Testis (tissue), 2 donors: ENCODE measurements at regions not wholly inside any gene's neighbourhood (a gene's known extent, or its start where the extent isn't known, plus 50 kb on each side); places are given as distances from the start of the nearest gene placed in this dataset.

ENCODE experiments used
- POLR2A ChIP-seq: fragments of 450-650 bp; IDR thresholded peaks from one replicate; pipeline ENCODE4 v1.6.1; 2017; ENCODE audit warnings: antibody characterized with exemption, mild to moderate bottlenecking, moderate library complexity
- TF ChIP-seq, protein P1 (sequence below), 3 experiments: fragments of 450-650 bp in 2 of 3; fragments of 200-600 bp in 1 of 3; sonication (generic) in 1 of 3; IDR thresholded peaks; one replicate each; pipeline ENCODE4 v1.5.1; 2016 to 2019; ENCODE audit warnings: antibody characterized with exemption in 3 of 3, mild to moderate bottlenecking in 2 of 3, moderate library complexity in 1 of 3

DNA sequence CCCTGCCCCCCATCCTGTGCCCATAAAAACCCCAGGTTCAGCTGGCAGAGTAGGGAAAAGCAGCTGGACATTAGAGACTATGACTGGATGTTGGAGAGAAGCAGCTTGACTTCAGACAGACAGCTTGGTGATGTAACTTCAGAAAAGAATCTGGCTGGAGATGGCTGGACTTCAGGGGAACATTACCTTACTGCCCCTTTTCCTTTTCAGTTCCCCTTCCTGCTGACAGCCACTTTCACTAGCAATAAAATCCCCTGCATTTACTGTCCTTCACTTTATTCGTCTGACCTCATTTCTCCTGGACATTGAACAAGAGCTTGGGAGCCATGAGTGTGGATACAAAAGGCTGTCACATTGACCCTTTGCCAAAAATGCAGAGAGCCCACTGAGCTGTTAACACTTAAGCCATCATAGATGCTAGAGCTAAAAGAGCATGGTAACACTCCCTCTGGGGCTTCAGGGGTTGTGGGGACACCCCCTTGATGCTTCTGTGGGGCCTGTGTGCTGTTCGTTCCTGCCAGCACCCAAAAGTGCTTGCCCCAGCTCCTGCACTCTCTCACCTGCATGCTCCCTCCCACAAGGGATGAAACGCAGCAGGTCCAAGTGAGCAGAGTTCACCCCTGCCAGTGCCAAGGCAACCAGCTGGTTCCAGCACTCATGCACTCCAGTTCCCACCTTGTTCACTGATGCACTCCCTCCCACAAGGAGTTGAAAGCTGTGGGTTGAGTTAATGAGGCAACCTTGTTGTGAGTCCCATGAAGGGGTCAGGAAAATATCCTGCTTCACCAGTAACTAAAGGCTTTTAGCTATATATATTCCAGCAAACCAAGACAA is 263.8 kb upstream of the NDST3 start:
- TF ChIP-seq, protein P1, sequence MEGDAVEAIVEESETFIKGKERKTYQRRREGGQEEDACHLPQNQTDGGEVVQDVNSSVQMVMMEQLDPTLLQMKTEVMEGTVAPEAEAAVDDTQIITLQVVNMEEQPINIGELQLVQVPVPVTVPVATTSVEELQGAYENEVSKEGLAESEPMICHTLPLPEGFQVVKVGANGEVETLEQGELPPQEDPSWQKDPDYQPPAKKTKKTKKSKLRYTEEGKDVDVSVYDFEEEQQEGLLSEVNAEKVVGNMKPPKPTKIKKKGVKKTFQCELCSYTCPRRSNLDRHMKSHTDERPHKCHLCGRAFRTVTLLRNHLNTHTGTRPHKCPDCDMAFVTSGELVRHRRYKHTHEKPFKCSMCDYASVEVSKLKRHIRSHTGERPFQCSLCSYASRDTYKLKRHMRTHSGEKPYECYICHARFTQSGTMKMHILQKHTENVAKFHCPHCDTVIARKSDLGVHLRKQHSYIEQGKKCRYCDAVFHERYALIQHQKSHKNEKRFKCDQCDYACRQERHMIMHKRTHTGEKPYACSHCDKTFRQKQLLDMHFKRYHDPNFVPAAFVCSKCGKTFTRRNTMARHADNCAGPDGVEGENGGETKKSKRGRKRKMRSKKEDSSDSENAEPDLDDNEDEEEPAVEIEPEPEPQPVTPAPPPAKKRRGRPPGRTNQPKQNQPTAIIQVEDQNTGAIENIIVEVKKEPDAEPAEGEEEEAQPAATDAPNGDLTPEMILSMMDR (IDR thresholded peaks at IDR 0.05): no peak
- TF ChIP-seq POLR2A: no peak
